ENCODE measurements at regions not wholly inside any gene's neighbourhood (a gene's known extent, or its start where the extent isn't known, plus 50 kb on each side); places are given as distances from the start of the nearest gene placed in this dataset.

- no peaks in the 10 kb centered on the region for H3K9me2 ChIP-seq (replicated peaks; ENCODE audit: insufficient read depth)
- H3K9me3 ChIP-seq (ENCODE audit: low read depth): no peaks in the 10 kb centered on the region
- DNase-seq (ENCODE audit: low spot score): no peak
- H2AFZ ChIP-seq: no peak overlapping the region
- no peak overlapping the region for H3K4me3 ChIP-seq
- no peaks in the 10 kb centered on the region for H3K79me2 ChIP-seq
- no peak for TF ChIP-seq CTCF (IDR thresholded peaks at IDR 0.05; ENCODE audit: poor library complexity)
- no peak for TF ChIP-seq EZH2phosphoT487 (IDR thresholded peaks at IDR 0.05; ENCODE audit: low read depth, severe bottlenecking, unreplicated experiment)
- TF ChIP-seq EZH2 (IDR thresholded peaks at IDR 0.05; ENCODE audit: borderline replicate concordance): no peak
- H3K27ac ChIP-seq: no peak overlapping the region
- WGBS (ENCODE audit: low lambda C conversion rate, missing lambda C conversion rate): 79% methylated on average over 3 of the region's 3 CpGs
- H3K36me3 ChIP-seq (replicated peaks; ENCODE audit: insufficient read depth, low read depth): no peaks in the 10 kb centered on the region
- H3K4me2 ChIP-seq: no peak overlapping the region
- H3K4me1 ChIP-seq (ENCODE audit: insufficient read depth): no peaks in the 10 kb centered on the region
- H4K20me1 ChIP-seq (ENCODE audit: insufficient read depth, poor library complexity, severe bottlenecking): no peaks in the 10 kb centered on the region
- no peaks in the 10 kb centered on the region for H3K27me3 ChIP-seq
Measured at GRCh38 chr11:19541521-19542049, 171.1 kb upstream of the NAV2 start.

GRCh38 chr11:19539861-19540260, 172.8 kb upstream of the NAV2 start:
- DNase-seq (ENCODE audit: low spot score): no peak
- no peak overlapping the region for H3K4me2 ChIP-seq
- H3K27me3 ChIP-seq: no peaks in the 10 kb centered on the region
- WGBS (ENCODE audit: low lambda C conversion rate, missing lambda C conversion rate): 78% methylated on average over 6 of the region's 6 CpGs
- no peak overlapping the region for H3K27ac ChIP-seq
- TF ChIP-seq CTCF (IDR thresholded peaks at IDR 0.05; ENCODE audit: poor library complexity) (no peak), EZH2 (IDR thresholded peaks at IDR 0.05; ENCODE audit: borderline replicate concordance) (no peak), EZH2phosphoT487 (IDR thresholded peaks at IDR 0.05; ENCODE audit: low read depth, severe bottlenecking, unreplicated experiment) (no peak)
- H3K4me3 ChIP-seq: no peak overlapping the region
- no peaks in the 10 kb centered on the region for H3K36me3 ChIP-seq (replicated peaks; ENCODE audit: insufficient read depth, low read depth)
- H3K4me1 ChIP-seq (ENCODE audit: insufficient read depth): no peaks in the 10 kb centered on the region
- H2AFZ ChIP-seq: no peak overlapping the region
- H3K9me2 ChIP-seq (replicated peaks; ENCODE audit: insufficient read depth): no peaks in the 10 kb centered on the region
- H3K79me2 ChIP-seq: no peaks in the 10 kb centered on the region
- H3K9me3 ChIP-seq (ENCODE audit: low read depth): no peaks in the 10 kb centered on the region
- H4K20me1 ChIP-seq (ENCODE audit: insufficient read depth, poor library complexity, severe bottlenecking): no peaks in the 10 kb centered on the region

GRCh38 chr11:19537803-19538453, 174.7 kb upstream of the NAV2 start:
- no peaks in the 10 kb centered on the region for H3K27me3 ChIP-seq
- H3K4me1 ChIP-seq (ENCODE audit: insufficient read depth): no peaks in the 10 kb centered on the region
- no peak for DNase-seq (ENCODE audit: low spot score)
- 82% methylated on average over 3 of the region's 3 CpGs for WGBS (ENCODE audit: low lambda C conversion rate, missing lambda C conversion rate)
- TF ChIP-seq EZH2phosphoT487 (IDR thresholded peaks at IDR 0.05; ENCODE audit: low read depth, severe bottlenecking, unreplicated experiment): no peak
- H3K4me3 ChIP-seq: no peak overlapping the region
- no peaks in the 10 kb centered on the region for H4K20me1 ChIP-seq (ENCODE audit: insufficient read depth, poor library complexity, severe bottlenecking)
- H3K27ac ChIP-seq: no peak overlapping the region
- H3K9me3 ChIP-seq (ENCODE audit: low read depth): no peaks in the 10 kb centered on the region
- H3K79me2 ChIP-seq: no peaks in the 10 kb centered on the region
- no peaks in the 10 kb centered on the region for H3K36me3 ChIP-seq (replicated peaks; ENCODE audit: insufficient read depth, low read depth)
- H3K9me2 ChIP-seq (replicated peaks; ENCODE audit: insufficient read depth): no peaks in the 10 kb centered on the region
- no peak overlapping the region for H3K4me2 ChIP-seq
- no peak overlapping the region for H2AFZ ChIP-seq

- no peaks in the 10 kb centered on the region for H3K27me3 ChIP-seq
- no peak overlapping the region for H3K4me2 ChIP-seq
- H3K4me3 ChIP-seq: no peak overlapping the region
- TF ChIP-seq CTCF (IDR thresholded peaks at IDR 0.05; ENCODE audit: poor library complexity): no peak
- TF ChIP-seq EZH2 (IDR thresholded peaks at IDR 0.05; ENCODE audit: borderline replicate concordance): no peak
- no peak for TF ChIP-seq EZH2phosphoT487 (IDR thresholded peaks at IDR 0.05; ENCODE audit: low read depth, severe bottlenecking, unreplicated experiment)
- no peaks in the 10 kb centered on the region for H3K9me3 ChIP-seq (ENCODE audit: low read depth)
- no peak for DNase-seq (ENCODE audit: low spot score)
- H3K79me2 ChIP-seq: no peaks in the 10 kb centered on the region
- 75% methylated on average over 4 of the region's 4 CpGs for WGBS (ENCODE audit: low lambda C conversion rate, missing lambda C conversion rate)
- no peaks in the 10 kb centered on the region for H3K36me3 ChIP-seq (replicated peaks; ENCODE audit: insufficient read depth, low read depth)
- H3K27ac ChIP-seq: no peak overlapping the region
- H3K4me1 ChIP-seq (ENCODE audit: insufficient read depth): no peaks in the 10 kb centered on the region
- H4K20me1 ChIP-seq (ENCODE audit: insufficient read depth, poor library complexity, severe bottlenecking): no peaks in the 10 kb centered on the region
- H3K9me2 ChIP-seq (replicated peaks; ENCODE audit: insufficient read depth): no peaks in the 10 kb centered on the region
- no peak overlapping the region for H2AFZ ChIP-seq
Measured at GRCh38 chr11:19536131-19536530, 176.5 kb upstream of the NAV2 start.
